Mucosa of descending colon (tissue), 3 donors: ENCODE measurements at regions not wholly inside any gene's neighbourhood (a gene's known extent, or its start where the extent isn't known, plus 50 kb on each side); places are given as distances from the start of the nearest gene placed in this dataset.

ENCODE experiments used
- ATAC-seq: fragments of 200-7000 bp; cut with Tn5 transposase; one replicate; pipeline ENCODE4 v1.9.1; 2020; ENCODE audit warnings: mild to moderate bottlenecking, moderate library complexity
- DNase-seq, 3 donors: peaks; one replicate each; pipeline ENCODE4 v3.0.0-alpha.2; 2020
- H3K36me3 ChIP-seq: fragments of 200-600 bp; one replicate; pipeline ENCODE4 v1.8.0; 2021; ENCODE audit warnings: low read depth, mild to moderate bottlenecking
- H3K4me1 ChIP-seq: fragments of 200-600 bp; one replicate; pipeline ENCODE4 v1.8.0; 2021; ENCODE audit warnings: low read depth, mild to moderate bottlenecking
- H3K4me3 ChIP-seq: fragments of 200-600 bp; one replicate; pipeline ENCODE4 v1.8.0; 2021; ENCODE audit warnings: mild to moderate bottlenecking
- H3K9me3 ChIP-seq: fragments of 200-600 bp; one replicate; pipeline ENCODE4 v1.8.0; 2021; ENCODE audit warnings: mild to moderate bottlenecking
- intact Hi-C, 2 donors: fragments of 100-400 bp; cut with DNase I in 1 of 2; cut with micrococcal nuclease in 1 of 2; formaldehyde crosslinking; loops; one replicate each; pipeline versions ENCODE4 v1.11.0 to v1.11.1; 2022; cut with DNase I, micrococcal nuclease
- TF ChIP-seq, protein P1 (sequence below): fragments of 200-600 bp; IDR thresholded peaks from one replicate; pipeline ENCODE4 v1.8.0; 2022; ENCODE audit warnings: antibody characterized with exemption, mild to moderate bottlenecking
- donor health status: DM: no; HTN: no; CAD: no; lungs with moderate emphysema.
- donor health status: DM: no; HTN: no; CAD: no.
- donor health status: DM: no; HTN: yes; CAD: no.

DNA sequence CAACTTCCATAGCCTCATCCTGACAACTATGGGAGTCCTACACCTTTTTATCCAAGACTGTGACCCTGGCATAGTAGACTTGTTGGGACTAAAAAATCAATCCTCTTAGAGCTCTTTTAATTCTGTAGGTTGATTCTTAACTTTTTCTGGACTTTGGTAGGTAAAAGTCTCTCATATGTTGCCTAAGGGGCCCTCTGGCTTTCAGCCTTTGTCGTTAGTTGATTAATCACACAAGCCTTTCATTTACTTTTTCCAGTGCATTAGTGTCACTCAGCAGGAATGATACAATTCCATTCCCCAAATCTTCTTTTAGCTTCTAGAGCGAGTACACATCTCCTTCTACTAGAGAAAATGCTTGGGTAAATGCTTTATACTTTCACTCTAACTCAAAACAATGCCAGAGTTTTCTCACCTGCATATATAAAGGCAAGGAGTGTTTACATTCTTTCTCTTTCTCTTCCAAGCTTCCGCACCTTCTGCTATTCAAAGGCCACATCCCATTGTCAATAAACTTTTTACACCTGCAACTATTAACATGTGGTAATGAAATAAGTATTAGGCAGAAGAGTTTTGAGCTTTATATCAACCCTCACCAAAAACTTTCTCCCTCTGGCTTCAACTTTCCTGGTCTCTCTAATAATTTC, 516.6 kb downstream of the FAM181B start:
- intact Hi-C loops, result no loop called here
- DNase-seq (no peak), ATAC-seq (no peak)
- H3K9me3 ChIP-seq, result no peaks in the 10 kb centered on the region
- no peak overlapping the region for H3K4me3 ChIP-seq
- TF ChIP-seq, protein P1, sequence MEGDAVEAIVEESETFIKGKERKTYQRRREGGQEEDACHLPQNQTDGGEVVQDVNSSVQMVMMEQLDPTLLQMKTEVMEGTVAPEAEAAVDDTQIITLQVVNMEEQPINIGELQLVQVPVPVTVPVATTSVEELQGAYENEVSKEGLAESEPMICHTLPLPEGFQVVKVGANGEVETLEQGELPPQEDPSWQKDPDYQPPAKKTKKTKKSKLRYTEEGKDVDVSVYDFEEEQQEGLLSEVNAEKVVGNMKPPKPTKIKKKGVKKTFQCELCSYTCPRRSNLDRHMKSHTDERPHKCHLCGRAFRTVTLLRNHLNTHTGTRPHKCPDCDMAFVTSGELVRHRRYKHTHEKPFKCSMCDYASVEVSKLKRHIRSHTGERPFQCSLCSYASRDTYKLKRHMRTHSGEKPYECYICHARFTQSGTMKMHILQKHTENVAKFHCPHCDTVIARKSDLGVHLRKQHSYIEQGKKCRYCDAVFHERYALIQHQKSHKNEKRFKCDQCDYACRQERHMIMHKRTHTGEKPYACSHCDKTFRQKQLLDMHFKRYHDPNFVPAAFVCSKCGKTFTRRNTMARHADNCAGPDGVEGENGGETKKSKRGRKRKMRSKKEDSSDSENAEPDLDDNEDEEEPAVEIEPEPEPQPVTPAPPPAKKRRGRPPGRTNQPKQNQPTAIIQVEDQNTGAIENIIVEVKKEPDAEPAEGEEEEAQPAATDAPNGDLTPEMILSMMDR, result no peak
- no peaks in the 10 kb centered on the region for H3K36me3 ChIP-seq
- no peaks in the 10 kb centered on the region for H3K4me1 ChIP-seq

DNA sequence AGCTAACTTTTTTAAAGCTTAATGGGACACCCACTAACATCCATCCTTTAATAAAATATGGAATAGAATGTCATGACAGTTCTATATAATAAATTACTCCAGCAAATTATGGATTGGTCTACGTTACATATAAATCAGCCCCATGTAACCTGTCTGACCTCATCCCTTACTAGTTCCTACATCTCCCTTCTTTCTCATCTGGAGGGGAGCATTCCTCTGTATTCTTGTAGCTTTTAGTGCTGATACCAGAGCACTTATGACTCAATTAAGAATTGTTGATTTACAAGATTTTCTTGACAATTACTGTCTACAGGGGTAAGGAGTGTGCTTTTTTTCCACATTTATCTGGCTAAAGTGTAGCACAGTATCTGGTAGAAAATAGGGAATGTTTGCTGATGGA, 523.7 kb downstream of the FAM181B start:
- intact Hi-C loops, result no loop called here
- Histone ChIP-seq H3K9me3 (no peaks in the 10 kb centered on the region), H3K4me1 (no peaks in the 10 kb centered on the region), H3K36me3 (no peaks in the 10 kb centered on the region), H3K4me3 (no peak overlapping the region)
- no peak for ATAC-seq
- DNase-seq, result no peak
- TF ChIP-seq, protein P1, result no peak

DNA sequence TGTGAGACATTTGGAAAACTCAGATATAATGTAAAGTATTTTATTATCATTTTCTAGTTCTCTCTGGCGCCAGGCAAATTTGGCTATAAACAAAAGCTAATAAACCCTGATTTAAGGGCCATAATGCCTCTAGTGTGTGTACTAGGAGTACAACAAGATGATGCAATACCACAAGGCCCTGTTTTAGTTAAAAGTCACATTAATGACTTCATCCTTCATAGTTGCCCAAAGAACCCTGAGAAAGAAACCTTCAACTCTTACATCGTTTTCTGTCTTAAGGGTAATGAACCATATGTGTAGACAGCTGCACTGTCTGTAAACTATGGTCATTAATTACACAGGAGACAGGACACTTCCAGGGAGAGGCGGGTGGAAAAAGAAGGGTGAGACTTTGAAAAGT, 538.4 kb downstream of the FAM181B start:
- DNase-seq (no peak), ATAC-seq (no peak)
- TF ChIP-seq, protein P1, result no peak
- no peak overlapping the region for H3K4me3 ChIP-seq
- no peaks in the 10 kb centered on the region for H3K36me3 ChIP-seq
- H3K9me3 ChIP-seq, result no peaks in the 10 kb centered on the region
- H3K4me1 ChIP-seq, result no peaks in the 10 kb centered on the region
- intact Hi-C loops, result no loop called here

DNA sequence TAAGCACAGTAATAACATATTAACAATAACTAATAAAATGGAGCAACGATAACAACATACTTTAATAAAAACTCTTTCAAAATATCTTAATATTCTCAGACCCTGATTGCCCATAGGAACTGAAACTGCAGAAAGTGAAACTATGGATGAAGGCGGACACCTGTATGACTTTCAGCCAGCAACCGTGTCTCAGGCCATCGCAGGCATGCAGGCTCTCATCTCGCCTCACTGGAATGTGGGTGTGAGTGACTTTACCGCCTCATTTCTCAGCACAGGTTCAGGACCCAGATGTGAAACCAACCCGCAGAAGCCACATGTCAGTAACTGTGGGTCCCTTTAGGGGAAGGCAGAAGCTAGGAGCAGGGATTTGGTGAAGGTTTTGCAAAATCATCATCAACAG, 539.1 kb downstream of the FAM181B start:
- no peaks in the 10 kb centered on the region for H3K9me3 ChIP-seq
- TF ChIP-seq, protein P1, result no peak
- intact Hi-C loops, result no loop called here
- ATAC-seq (no peak), DNase-seq (no peak)
- no peaks in the 10 kb centered on the region for H3K4me1 ChIP-seq
- H3K36me3 ChIP-seq, result no peaks in the 10 kb centered on the region
- H3K4me3 ChIP-seq, result no peak overlapping the region

DNA sequence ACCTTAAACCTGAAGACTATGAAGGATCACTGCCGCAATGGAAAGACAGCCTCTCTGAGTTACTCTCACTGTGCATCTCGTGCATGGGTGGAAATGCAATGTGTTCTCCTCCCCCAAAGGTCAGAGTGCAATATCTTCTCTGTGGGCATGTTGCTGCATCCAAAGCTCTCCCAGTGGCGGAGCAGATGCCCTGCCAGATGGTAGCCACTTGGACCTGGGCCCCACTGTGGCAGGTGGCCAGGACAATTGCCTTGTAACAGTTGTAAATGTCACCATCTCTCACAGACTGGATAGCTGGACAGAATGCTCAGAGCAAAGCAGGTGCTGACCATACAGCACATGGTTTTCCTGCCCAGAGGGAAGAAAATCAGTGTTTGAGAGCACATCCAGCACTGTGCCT, 542.0 kb downstream of the FAM181B start:
- no peak for ATAC-seq
- Histone ChIP-seq H3K9me3 (no peaks in the 10 kb centered on the region), H3K4me1 (no peaks in the 10 kb centered on the region), H3K36me3 (no peaks in the 10 kb centered on the region), H3K4me3 (no peak overlapping the region)
- DNase-seq, result no peak
- intact Hi-C loops, result no loop called here
- TF ChIP-seq, protein P1, result no peak

DNA sequence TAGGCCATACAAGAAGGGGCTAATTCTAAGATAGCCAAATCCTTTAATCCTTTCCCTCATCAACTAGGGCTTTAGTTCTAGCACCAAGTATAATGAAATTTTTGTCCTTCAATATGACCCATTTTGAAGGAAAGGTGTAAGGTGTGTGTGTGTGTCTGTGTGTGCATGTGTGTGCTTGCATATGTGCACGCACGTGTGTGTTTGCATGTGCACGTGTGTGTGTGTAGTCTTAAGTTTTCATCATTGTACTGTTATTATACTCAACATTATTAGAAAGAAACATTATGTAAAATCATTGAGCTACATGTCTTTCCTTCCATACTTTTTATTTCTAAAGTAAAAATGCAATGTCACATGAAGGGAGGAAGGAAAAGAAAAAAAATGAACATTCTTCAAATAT, 547.7 kb downstream of the FAM181B start:
- TF ChIP-seq, protein P1, result no peak
- DNase-seq (no peak), ATAC-seq (no peak)
- no peaks in the 10 kb centered on the region for H3K36me3 ChIP-seq
- intact Hi-C loops, result no loop called here
- H3K9me3 ChIP-seq, result peaks cover 2% of the 10 kb centered on the region
- H3K4me1 ChIP-seq, result no peaks in the 10 kb centered on the region
- H3K4me3 ChIP-seq, result no peak overlapping the region
